ENCODE measurements at regions not wholly inside any gene's neighbourhood (a gene's known extent, or its start where the extent isn't known, plus 50 kb on each side); places are given as distances from the start of the nearest gene placed in this dataset.
"Not testable (repeated sequence)": the region's sequence is repeated elsewhere in the genome, so short reads cannot be mapped to it uniquely, and the experiment has no call there.

DNA sequence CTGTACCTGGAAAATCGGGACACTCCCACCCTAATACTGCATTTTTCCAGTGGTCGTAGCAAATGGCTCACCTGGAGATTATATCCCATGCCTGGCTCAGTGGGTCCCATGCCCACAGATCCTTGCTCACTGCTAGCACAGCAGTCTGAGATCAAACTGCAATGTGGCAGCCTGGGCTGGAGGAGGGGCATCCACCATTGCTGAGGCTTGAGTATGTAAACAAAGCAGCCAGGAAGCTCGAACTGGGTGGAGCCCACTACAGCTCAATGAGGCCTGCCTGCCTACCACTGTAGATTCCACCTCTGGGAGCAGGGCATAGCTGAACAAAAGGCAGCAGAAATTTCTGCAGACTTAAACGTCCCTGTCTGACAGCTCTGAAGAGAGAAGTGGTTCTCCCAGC, 213.6 kb upstream of the COX10 start:
- not testable (repeated sequence) for H3K27me3 Mint-ChIP-seq, H3K27ac Mint-ChIP-seq, H3K4me3 Mint-ChIP-seq, H3K4me1 Mint-ChIP-seq, ATAC-seq
- peaks cover 10% of the 10 kb centered on the region for H3K9me3 Mint-ChIP-seq
- H3K36me3 Mint-ChIP-seq = peaks cover 14% of the 10 kb centered on the region

DNA sequence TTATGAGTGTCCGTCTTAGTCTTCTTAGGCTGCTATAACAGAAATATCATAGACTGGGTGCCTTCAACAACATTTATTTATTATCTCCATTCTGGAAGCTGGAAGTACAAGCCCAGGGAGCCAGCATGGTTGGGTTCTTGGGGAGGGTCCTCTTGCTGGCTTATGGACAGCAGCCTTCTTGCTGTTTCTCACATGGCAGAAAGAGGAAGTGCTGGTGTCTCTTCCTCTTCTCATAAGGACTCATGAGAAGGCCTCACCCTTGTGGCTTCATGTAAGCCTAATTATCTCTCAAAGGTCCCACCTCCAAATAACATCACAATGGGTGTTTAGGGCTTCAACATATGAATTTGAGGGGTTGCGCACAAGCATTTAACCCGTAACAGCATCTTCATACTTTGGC, 207.0 kb upstream of the COX10 start:
- peak; percentile 60 for ATAC-seq
- Mint-ChIP-seq H3K27me3 (no peaks in the 10 kb centered on the region), H3K36me3 (peaks cover 5% of the 10 kb centered on the region), H3K4me3 (no peak overlapping the region), H3K9me3 (peaks cover 8% of the 10 kb centered on the region), H3K27ac (no peak overlapping the region), H3K4me1 (peaks cover 20% of the 10 kb centered on the region)

DNA sequence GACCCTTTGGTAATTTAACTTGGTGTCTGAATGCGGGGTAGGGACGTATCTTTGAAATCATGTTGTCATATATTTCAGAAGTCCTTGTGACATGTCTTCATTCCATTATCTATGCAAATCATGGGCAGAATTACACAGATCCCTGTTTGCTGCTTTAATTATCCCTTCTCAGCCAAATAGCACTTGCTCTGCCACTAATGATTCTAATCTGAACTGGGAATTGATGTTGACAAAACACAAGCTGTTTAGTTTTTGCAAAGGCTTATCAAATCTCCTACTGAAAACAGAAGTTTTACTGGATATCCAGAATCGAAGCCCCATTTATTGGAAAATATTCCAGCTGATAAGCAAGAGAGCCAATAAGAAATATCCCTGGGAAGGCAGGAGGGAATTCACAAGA, 205.9 kb upstream of the COX10 start:
- Mint-ChIP-seq H3K27ac (no peak overlapping the region), H3K4me3 (no peak overlapping the region), H3K27me3 (no peaks in the 10 kb centered on the region), H3K4me1 (peaks cover 20% of the 10 kb centered on the region), H3K36me3 (peaks cover 10% of the 10 kb centered on the region), H3K9me3 (peaks cover 12% of the 10 kb centered on the region)
- ATAC-seq = no peak

DNA sequence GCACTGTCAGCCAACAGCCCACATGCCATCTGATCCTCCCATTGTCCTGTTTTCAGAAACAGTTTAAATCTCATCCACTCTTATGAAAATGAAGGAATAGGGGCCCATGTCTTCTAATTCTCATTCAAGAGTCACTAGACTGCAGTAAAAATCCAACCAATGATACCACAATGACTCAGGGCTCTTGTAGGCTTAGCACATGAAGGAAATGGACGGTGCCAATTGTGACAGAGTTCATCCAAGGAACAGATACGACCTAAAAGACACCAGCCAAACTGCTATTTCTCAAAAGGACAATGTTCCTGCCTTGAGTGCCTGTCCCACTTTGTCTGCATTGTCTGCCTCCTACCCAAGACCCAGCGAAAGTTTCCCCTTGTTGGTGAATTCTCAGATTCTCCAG, 204.8 kb upstream of the COX10 start:
- H3K27ac Mint-ChIP-seq = no peak overlapping the region
- H3K4me1 Mint-ChIP-seq = peaks cover 20% of the 10 kb centered on the region
- no peak overlapping the region for H3K4me3 Mint-ChIP-seq
- ATAC-seq = no peak
- no peaks in the 10 kb centered on the region for H3K27me3 Mint-ChIP-seq
- peaks cover 9% of the 10 kb centered on the region for H3K9me3 Mint-ChIP-seq
- peaks cover 11% of the 10 kb centered on the region for H3K36me3 Mint-ChIP-seq

DNA sequence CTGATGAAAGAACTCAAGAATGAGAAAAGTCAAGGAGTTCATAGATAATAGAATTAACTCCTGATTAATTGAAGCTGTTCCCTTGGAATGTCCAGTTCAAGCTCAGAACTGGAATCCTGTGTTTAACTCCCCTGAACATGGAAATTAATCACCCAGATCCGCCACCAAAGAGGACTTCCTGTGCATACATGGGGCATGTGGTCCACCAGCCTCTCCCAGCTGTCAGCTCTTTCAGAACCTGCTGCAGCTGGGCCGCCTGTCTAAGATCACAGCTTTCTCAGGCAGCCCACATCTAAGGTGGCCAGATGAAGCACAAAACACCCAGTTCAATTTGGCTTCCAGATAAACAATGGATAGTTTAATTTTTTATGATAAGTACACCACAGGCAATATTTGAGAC, 203.7 kb upstream of the COX10 start:
- Mint-ChIP-seq H3K4me3 (no peak overlapping the region), H3K27me3 (no peaks in the 10 kb centered on the region), H3K4me1 (peaks cover 20% of the 10 kb centered on the region), H3K36me3 (peaks cover 11% of the 10 kb centered on the region), H3K9me3 (peaks cover 9% of the 10 kb centered on the region), H3K27ac (no peak overlapping the region)
- ATAC-seq = no peak

GRCh38 chr17:13869331-13869940, 199.9 kb upstream of the COX10 start:
- Mint-ChIP-seq H3K27ac (no peak overlapping the region), H3K9me3 (peaks cover 9% of the 10 kb centered on the region), H3K36me3 (peaks cover 21% of the 10 kb centered on the region), H3K27me3 (no peaks in the 10 kb centered on the region), H3K4me1 (peaks cover 9% of the 10 kb centered on the region), H3K4me3 (no peak overlapping the region)
- no peak for ATAC-seq

DNA sequence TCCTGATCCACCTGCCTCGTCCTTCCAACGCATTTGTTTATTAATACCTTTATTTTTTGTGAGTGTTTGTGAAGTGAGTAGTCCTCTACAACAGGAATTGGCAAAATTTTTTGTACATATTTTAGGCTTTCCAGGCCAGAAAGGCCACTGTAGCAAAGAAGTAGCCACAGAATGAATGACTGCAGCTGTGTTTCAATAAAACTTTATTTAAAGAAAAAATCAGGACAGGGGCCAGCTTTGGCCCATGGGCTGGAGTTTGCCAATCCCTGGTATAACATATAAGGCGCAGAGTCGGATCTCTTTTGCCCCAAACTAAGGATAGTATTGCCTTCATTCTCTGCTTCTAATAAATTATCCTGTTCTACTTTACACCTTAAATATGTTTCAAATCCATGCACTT, 198.0 kb upstream of the COX10 start:
- Mint-ChIP-seq H3K4me3 (no peak overlapping the region), H3K4me1 (peaks cover 5% of the 10 kb centered on the region), H3K27me3 (no peaks in the 10 kb centered on the region), H3K9me3 (peaks cover 9% of the 10 kb centered on the region), H3K27ac (no peak overlapping the region), H3K36me3 (peaks cover 24% of the 10 kb centered on the region)
- no peak for ATAC-seq

DNA sequence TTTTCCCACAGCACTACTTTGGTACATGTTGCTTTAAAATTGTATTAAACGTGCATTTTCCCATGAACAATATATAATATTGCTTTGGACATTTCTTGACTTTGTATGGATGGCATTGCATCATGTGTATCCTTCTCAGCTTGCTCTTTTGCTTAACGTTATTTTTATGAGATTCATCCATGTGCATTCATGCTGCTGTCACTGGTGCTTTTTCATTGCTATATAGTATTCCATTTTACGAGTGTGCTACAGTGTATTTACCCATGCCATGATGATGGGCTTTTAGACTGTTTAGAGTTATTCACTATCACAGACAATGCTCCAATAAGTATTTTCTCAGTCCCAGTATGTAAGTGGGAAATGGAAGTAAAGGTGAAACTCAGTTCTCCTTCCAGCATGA, 195.2 kb upstream of the COX10 start:
- H3K27me3 Mint-ChIP-seq = no peaks in the 10 kb centered on the region
- peaks cover 5% of the 10 kb centered on the region for H3K4me1 Mint-ChIP-seq
- no peaks in the 10 kb centered on the region for H3K9me3 Mint-ChIP-seq
- H3K4me3 Mint-ChIP-seq = no peak overlapping the region
- peaks cover 29% of the 10 kb centered on the region for H3K36me3 Mint-ChIP-seq
- ATAC-seq = no peak
- no peak overlapping the region for H3K27ac Mint-ChIP-seq

DNA sequence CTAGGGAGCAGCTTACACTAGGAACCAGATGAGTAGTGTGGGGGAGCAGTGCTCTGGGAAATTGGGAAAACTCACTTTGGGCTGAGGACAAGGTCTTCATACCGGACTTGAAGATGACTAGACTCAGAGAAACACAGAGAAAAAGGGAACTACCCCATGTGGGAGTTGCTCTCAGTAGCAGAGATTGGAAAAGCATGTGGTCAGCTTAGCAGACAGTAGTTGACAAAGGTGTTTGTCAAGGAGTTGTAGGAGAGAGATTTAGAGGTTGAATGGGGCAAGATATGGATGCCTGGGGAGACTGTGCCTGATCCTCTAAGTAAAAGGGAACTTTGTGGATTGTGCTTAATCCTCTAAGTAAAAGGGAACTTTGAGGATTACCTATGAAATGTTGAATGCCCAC, 194.5 kb upstream of the COX10 start:
- Mint-ChIP-seq H3K36me3 (peaks cover 33% of the 10 kb centered on the region), H3K4me3 (no peak overlapping the region), H3K9me3 (no peaks in the 10 kb centered on the region), H3K27me3 (no peaks in the 10 kb centered on the region), H3K27ac (no peak overlapping the region), H3K4me1 (peaks cover 5% of the 10 kb centered on the region)
- no peak for ATAC-seq

GRCh38 chr17:13879961-13880466, 189.3 kb upstream of the COX10 start:
- no peak overlapping the region for H3K4me3 Mint-ChIP-seq
- no peaks in the 10 kb centered on the region for H3K4me1 Mint-ChIP-seq
- peaks cover 38% of the 10 kb centered on the region for H3K36me3 Mint-ChIP-seq
- peaks cover 7% of the 10 kb centered on the region for H3K9me3 Mint-ChIP-seq
- H3K27me3 Mint-ChIP-seq = no peaks in the 10 kb centered on the region
- no peak overlapping the region for H3K27ac Mint-ChIP-seq
- no peak for ATAC-seq

DNA sequence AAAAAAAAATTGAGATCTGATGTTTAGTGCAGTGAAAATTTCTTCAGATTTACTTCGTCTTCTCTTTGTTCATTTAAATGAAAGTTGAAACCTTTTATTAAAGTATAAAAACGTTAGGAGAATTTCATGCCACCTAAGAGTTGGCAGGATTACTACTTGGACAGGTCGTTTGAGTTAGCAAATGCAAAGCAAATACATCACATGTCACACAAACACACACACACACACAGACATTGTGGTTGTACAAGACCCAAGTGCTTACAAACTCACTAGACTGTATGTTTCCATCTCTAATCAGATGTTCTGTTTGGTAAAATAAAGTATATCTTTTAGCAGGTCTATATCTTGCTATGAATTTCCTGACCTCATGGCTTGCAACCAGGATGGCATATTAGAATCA, 185.6 kb upstream of the COX10 start:
- H3K9me3 Mint-ChIP-seq = peaks cover 7% of the 10 kb centered on the region

DNA sequence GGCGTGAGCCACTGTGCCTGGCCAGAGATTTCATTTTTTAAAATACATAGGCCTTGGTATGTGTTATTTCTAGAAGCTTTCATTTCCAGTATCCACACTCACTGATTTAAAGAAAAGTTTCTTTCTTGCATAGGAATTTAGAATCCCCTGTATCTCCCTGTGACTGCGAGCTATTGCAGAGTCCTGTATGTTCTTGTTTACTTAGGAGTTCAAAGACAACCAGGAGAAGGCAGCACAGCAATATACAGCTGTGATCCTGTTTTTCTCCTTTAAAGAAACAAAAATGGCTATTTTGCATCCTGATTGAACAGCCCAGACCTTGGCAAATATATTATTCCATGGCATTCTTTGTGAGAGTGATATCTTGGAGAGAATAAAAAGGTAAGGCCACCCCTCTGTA, 185.0 kb upstream of the COX10 start:
- no peak overlapping the region for H3K27ac Mint-ChIP-seq

More for the DNA sequence above, 185.6 kb upstream of the COX10 start:
- Mint-ChIP-seq H3K27me3 (no peaks in the 10 kb centered on the region), H3K4me3 (no peak overlapping the region), H3K27ac (no peak overlapping the region), H3K4me1 (no peaks in the 10 kb centered on the region), H3K36me3 (peaks cover 27% of the 10 kb centered on the region)
- ATAC-seq = no peak

DNA sequence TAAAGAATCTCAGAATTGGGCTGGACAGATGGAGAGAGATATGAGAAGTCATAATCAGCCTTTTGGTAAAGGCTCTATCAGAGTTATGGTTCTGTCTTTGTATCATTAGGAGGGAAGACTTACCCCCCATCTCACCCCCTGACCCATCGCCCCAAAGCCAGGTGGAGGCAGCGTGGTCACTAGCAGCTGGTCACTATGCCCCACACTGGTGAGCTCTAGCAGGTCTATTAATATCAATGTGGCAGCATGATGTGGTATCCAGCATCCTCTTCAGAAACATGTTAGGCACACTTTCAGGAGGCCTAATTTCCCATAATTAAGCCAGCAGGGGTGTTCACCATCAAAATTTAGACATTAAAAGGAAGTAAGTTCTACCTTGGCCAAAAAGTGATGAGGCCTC, 183.8 kb upstream of the COX10 start:
- Mint-ChIP-seq H3K4me1 (no peaks in the 10 kb centered on the region), H3K27ac (no peak overlapping the region), H3K9me3 (peaks cover 7% of the 10 kb centered on the region), H3K4me3 (no peak overlapping the region), H3K27me3 (no peaks in the 10 kb centered on the region), H3K36me3 (peaks cover 22% of the 10 kb centered on the region)
- ATAC-seq = no peak

More for the DNA sequence above, 185.0 kb upstream of the COX10 start:
- Mint-ChIP-seq H3K36me3 (peaks cover 27% of the 10 kb centered on the region), H3K27me3 (no peaks in the 10 kb centered on the region), H3K9me3 (peaks cover 7% of the 10 kb centered on the region), H3K4me1 (no peaks in the 10 kb centered on the region), H3K4me3 (no peak overlapping the region)
- no peak for ATAC-seq

GRCh38 chr17:13885953-13886889, 183.1 kb upstream of the COX10 start:
- no peaks in the 10 kb centered on the region for H3K4me1 Mint-ChIP-seq
- ATAC-seq = no peak
- H3K27me3 Mint-ChIP-seq = no peaks in the 10 kb centered on the region
- peaks cover 20% of the 10 kb centered on the region for H3K36me3 Mint-ChIP-seq
- no peak overlapping the region for H3K4me3 Mint-ChIP-seq
- H3K9me3 Mint-ChIP-seq = peaks cover 7% of the 10 kb centered on the region
- H3K27ac Mint-ChIP-seq = no peak overlapping the region

GRCh38 chr17:13888056-13888609, 181.2 kb upstream of the COX10 start:
- Mint-ChIP-seq H3K4me3 (no peak overlapping the region), H3K4me1 (no peaks in the 10 kb centered on the region), H3K9me3 (no peaks in the 10 kb centered on the region), H3K27ac (no peak overlapping the region), H3K27me3 (no peaks in the 10 kb centered on the region), H3K36me3 (peaks cover 15% of the 10 kb centered on the region)
- ATAC-seq = no peak
